HG02623 (cell line): ENCODE measurements at regions not wholly inside any gene's neighbourhood (a gene's known extent, or its start where the extent isn't known, plus 50 kb on each side); places are given as distances from the start of the nearest gene placed in this dataset.
"Not testable (repeated sequence)": the region's sequence is repeated elsewhere in the genome, so short reads cannot be mapped to it uniquely, and the experiment has no call there.

ENCODE experiments used
- ATAC-seq: cut with Tn5 transposase; IDR thresholded peaks from one replicate; pipeline ENCODE4 v1.9.1; 2021; ENCODE audit warnings: moderate library complexity; ENCODE audit not compliant: unreplicated experiment

DNA sequence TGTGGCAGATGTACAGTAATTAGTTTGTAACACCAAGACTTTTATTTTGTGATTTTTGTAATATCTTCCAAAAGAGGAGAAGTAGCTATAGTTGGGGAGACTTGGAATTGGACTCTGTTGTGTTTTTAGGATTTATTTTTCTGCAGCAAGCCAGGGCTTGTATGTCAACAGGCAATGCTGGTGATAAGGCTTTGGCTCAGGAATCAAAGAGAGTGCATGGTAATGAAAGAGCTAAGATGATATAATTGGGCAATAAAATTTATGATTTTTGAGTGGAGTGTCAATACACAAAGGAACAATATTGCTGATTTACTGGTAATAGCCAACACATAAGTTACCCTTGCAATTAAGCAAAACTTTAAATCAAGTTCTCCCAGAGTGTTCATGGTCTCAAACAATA lies 452.9 kb downstream of the TMEM135 start:
- ATAC-seq, result no peak

DNA sequence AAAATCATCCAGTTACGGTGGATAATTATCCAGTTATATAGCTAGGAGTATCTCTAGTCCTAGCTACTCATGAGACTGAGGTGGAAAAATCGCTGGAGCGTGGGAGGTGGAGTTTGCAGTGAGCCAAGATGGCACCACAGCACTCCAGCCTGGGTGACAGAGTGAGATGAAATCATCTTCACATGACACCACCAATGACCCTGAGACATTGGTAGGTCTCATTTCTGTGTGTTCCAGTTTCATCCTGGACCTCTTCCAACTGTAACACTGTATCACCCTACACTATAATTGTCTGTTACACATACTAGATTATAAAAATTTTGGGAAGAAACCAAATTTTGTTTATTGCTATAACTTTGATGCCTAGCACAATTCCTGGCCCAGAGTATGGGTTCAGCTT lies 446.8 kb downstream of the TMEM135 start:
- no peak for ATAC-seq

DNA sequence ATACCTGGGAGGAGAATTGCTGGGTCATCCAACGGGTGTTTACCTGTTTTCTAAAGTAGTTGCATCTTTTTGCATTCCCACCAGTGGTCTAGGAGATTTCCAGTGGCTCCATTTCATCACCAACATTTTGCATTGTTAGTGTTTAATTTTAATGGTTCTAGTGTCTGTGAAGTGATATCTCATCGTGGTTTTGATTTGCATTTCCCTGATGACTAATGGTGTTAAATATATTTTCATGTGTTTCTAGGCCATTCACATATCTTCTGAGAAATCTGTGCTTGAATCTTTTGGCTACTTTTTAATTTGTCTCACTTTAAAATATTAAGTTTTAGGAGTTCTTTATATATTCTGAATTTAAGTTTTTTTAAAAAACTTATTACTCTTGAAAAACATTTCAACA lies 439.6 kb downstream of the TMEM135 start:
- no peak for ATAC-seq

DNA sequence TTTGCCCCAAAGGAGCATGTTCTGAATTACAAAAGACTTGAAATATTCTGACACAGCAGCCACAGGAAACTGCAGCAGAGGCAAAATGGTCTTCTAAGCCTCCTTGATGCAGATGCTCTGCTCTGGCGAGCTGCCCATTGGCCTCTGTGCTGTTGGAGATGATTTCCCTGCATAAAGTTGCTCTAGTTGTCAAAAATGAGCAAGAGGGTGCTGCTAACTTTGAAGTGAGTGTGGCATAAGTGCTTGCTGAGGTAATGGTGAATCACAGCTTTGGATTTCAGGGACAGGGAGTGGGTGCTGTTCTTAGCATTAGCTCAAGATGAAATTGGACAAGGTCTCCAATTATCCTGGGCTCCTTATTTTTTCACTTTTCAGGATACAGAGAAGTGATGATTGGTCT lies 435.4 kb downstream of the TMEM135 start:
- no peak for ATAC-seq

DNA sequence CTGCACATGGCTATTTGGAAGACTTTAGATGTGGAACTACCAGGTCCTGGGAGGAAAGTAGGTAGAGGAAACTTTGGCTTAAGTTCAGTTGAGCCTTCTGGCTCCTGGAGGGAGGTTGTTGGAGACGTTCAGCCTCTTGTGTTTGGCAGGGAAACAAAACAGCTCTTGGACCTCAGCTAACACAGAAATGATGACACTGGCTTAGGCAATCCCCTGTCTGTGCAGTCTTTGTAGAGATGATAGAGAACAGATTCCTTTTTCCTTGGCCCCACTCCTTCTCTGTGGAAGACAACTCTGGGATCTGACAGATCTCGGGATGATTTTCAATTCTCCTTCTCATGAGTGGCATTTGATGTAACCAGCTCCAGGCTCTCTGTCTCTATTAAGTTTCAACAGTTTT lies 428.5 kb downstream of the TMEM135 start:
- ATAC-seq, result no peak

DNA sequence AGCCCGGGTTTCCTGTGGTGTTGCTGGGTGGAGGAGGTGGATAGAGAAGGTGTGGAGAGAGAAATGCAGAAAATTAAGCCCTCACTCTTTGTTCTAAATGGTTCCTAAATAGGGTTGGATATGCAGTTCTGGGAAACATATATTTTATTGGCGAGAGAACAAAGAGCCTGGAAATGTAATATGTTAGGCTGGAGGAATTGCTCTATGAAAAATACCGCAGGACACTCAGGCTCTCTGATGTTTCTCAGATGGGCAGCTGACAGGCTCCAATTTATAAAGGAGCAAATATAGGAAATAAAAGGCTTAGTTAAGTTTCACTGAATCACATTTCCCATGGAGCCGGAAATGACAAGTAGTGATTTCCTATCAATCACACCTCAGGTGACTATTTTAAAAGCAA lies 428.0 kb downstream of the TMEM135 start:
- ATAC-seq, result no peak

DNA sequence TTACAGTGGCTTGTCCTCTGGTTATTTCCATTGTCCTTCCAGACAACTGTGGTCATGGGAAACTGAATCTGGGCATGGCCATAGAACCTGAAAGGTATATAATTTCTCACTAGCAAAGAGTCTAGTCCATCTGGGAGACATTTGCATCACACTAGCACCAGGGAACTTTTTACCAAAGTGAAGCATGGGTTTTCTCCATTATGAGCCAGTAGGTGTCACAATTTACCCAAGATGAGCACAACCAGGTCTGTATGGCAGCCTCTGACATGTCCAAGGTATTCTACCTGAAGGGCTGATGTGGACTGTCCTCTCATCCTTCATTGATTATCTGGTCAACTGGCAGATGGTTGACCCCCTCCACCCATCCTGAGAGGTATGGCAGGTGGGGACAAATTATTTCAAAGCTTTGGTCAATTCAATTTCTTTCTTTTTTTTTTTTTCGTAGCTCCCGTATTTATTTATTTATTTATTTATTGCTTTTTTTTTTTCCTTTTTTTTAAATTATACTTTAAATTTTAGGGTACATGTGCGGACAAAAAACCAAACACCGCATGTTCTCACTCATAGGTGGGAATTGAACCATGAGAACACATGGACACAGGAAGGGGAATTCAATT lies 425.9 kb downstream of the TMEM135 start:
- ATAC-seq, result no peak

DNA sequence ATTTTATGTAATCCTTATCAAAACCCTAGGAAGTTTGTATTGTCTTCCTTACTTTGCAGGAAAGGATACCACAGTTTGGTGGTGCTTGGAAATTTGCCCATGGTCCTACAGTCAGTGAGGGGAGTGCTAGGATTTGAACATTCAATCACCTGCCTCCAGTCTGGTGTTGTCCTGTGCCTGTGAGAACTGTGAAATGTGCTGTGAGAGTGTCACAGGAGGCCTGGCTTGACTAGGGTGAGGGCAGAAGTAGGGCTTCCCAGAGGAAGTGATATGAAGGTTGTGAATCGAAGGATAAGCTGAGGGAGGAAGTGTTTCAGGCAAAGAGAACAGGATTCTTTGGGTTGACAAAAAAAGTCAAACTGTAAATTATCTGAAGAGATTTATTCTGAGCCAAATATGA lies 424.4 kb downstream of the TMEM135 start:
- ATAC-seq, result no peak

DNA sequence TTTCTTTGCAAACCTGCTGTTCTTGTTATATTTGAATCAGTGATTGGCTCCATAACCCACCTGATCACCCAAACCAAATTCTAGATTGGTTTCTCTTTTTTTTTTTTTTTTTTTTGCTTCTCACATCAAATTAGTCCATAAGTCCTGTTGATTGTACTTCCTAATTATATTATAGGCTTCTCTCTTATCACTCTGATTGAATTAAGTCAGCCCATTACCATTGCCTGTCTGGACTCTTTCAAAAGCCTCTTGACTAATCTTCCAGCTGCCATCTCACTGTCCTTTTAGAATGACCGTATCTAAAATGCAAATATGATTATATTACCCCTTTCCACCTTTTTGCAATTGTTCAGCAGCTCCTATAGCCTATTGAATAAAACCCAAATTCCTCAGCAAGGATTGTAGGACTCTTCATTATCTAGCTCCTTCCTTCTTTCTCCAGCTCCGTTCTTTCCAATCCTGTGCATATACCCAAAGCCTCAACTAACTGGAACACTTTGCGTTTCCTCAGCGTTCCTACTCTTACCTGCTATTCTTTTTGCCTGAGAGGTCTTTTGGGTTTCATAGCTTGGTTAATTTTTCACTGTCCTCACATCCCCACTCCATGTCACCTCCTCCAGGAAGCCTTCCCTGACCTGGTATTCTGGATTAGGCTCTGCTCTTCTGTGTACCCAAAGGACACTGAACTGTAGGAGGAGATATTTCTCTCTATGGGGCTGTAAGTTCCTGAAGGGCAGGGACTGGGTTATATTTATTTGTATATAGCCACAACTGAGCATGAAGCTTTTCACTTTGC lies 423.3 kb downstream of the TMEM135 start:
- no peak for ATAC-seq

DNA sequence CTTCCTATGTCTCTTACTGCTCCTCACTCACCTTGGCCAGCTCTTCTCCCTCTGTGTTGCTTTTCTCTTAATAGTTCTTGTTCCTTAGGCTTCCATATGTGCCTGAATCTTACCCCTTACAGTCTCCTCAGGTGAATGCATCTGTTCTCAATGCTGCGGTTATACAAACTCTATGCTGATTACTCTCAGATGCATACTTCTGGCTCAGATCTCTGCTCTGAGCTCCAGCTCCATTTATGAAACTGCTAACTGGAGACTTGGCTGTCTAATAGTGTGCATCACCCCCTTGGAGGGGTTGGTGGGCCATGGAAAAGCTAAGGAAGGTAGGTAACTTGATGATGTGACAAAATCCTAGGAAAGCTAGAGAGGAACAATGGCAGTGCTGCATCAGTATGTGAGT lies 422.5 kb downstream of the TMEM135 start:
- ATAC-seq, result no peak

DNA sequence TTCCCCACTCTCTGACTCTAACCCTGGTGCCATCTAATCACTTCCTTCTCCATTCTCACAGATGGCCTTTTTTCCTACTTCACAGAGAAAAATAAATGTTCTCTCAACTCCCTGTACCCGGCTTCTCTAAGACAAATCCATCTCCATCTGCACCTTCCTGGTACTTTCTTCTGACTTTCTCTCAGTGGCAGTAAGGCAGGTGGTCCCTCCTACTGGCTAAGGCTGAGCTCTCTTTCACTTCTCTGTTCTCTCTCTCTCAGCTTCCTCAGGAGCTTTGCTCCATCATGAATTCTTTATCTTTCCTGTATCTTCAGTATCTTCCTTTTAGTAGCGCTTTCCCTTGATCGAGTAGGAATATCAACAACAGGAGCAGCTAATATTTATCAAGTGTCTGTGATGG lies 421.6 kb downstream of the TMEM135 start:
- ATAC-seq, result no peak

DNA sequence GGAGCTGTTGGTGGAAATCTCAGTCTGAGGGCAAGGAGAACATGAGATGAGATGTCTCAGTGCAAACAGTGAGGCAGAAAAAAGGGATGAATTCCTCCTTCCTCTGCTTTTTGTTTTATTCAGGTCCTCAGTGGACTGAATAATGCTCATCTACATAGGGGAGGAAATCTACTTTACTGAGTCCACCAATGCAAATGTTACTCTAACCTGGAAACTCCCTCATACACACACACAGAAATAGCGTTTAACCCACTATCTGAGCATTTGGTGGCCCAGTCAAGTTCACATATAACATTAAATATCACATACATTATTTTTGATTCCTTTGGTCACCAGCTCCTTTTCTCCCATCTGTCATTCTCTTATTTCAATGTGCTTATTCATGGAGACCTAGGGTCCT lies 418.8 kb downstream of the TMEM135 start:
- no peak for ATAC-seq

DNA sequence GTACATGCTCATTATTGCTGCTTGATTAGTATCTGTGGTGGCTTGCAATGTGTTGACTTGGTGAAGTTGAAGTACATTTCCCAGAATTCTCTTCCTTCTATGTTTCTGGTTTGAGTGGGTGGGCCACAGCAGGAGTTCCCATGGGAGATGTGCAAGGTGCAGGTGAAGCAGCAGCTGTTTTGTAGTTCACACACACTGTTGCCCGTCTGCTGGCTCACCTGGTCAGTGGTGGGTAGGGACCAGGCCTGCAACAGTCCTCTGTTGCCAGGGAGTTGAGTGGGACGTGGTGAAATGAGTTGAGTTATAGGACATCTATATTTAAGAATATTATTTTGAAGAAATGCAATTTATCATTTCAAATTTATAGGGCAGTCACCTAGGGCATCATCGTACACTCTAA lies 417.4 kb downstream of the TMEM135 start:
- no peak for ATAC-seq

DNA sequence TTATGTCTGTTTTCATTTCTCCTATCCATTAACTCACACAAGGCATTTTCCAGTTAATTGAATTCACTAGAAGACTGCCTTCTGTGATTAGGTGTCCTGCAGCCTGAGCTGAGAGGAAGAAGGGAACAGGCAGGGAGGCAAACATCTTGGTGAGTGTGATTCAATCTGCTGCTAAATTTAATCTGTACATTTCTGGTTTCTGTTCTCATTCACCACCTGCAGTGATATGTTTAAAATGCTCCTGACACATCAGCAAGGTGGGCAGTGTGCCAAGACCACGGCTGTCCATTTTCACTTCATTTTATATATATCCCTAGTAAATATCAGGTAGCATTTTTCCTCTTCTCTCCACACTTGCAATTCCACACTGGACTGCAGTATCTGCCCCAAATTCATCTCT lies 416.5 kb downstream of the TMEM135 start:
- ATAC-seq, result no peak

DNA sequence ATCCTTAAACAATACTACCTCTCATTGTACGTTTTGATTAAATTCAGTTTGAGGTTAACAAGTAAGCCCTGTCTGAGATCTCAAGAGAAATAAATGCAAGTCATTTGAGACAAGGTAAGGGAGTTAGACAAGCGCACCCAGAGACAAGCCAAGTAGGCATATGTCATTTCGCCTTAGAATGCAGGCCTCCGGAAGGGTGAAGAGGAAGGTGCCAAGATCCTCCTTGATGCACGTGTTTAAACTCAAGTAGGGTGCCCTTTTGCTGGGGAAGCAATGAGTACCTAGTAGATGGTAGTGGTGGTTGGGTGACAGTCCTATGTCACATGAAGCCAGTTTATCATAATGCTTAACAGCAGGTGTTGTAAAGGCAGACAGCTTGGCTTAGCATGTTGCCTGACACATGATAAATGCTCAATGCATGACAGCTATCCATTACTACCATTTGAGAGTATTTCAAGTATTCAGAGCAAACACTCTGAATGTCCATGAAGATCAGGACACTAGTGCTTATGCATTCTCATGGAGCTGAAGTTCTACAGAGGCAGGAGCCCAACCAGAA lies 415.9 kb downstream of the TMEM135 start:
- ATAC-seq, result no peak

DNA sequence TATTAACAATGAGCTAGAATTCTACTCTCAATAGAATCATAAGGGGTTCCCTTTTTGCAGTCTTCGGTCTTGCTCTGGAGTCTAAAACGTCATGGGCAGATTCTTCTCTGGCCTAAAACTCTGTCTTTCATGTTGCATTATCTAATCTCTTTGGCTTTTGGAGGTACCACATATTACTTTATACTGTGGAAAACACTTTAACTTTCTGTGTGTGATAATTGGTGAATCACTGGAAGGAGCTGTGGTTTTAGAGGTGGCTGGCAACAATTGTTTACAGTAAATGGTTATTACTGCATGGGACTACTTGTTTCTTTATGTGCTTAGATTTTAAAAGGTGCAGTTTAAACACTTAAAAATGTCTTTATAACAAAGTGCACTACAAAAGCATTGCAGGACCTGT lies 414.3 kb downstream of the TMEM135 start:
- ATAC-seq, result not testable (repeated sequence)

DNA sequence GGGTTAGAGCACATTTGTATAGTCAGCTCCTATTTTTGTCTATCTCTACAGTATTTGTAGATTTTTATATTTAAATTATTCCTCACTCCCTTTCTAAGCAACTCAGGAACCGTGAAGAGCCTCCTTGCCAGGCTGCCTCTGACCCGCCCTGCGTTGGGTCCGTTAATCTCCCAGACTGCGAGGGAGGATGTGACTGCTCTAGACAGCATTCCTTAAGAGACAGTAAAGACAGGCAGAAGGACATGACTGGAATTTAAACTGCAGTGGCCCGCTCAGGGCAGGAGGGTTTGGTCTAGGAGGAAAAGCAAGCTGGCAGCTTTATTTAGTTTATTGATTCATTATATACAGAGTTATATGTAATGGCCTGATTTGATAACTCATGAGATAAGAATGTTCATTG lies 413.7 kb downstream of the TMEM135 start:
- no peak for ATAC-seq

DNA sequence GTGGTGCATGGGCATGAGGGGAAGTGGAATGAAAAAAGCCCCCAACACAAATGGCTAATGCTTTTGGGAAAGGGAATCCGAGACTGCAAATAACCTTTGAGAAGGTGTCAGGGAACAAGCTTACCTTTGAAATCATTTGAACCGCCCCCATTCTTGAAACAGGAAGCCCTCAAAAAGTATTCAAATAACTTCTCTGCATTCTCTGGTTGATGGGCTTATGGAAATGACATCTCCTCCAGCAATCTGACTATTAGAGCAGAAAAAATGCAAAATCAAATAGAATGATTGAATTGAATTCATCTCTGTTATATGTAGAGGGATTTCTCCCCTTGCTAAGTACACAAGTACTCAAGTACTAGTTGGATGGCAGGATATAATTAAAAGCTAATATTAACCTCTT lies 409.9 kb downstream of the TMEM135 start:
- no peak for ATAC-seq

DNA sequence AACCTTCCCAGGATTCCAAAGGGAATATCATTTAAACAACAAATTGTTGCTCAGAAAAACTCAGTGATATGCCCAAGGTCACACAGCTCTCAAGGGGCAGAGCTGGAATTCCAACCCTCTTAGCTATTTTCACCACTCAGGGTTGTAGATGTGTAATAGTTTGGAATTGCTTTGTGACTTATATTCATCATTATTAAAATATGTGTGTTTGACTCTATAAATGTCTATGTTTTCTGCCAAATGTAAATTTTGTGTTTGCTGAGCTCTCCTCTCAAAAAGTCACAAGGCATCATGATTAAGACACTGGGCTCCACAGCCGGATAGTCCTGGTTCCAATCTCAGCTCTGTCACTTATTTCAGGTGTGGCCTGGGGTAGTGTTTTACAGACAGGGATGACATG lies 407.3 kb downstream of the TMEM135 start:
- ATAC-seq, result no peak

DNA sequence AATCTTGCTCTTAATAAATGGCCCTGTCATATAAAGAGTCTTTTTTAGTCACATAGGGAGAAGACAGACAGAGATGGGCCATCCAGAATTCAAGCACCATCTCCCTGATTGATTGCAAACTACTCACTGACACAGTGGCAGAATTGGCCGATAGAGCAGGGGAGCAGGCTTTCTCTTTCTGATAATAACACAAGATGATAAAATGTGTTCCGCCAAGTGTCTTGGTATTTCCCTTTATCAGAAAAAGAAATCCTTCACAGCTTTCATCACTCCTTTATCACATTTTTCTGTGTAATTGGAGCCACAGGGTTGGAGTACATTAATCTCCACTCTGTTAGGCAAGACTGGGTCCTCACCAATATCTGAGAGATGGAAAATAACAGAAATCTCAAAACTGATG lies 406.0 kb downstream of the TMEM135 start:
- no peak for ATAC-seq

DNA sequence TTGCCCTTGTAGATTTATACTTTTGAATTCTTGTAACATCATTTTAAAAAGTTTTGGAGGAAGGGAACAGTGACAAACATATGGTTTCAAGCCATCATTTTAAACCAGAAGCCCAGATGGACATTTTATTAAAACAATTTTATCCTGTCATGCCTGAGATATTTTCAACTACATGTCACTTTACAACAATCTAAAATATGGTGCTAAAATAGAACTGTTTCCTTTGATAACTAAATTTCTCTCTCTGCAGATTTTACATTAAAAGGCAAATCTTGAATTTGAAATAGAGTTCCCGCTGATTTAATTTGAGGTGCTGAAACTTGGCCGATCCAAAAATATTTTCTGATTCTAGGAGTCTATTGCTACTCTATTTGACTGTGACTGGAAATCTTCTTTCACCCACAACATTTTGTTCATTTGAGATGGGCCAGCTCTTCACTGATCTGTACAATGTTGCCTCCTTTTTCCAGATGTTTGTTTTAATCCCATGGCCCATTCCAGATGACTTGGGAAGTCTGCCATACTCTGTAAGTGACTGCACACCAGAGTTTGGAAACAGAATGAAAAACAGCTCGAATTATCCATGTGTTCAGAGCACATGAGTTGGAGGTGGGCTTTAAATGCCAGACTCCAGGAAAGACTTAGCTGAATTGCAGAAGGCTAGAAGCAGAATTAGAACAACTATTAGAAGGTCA lies 402.5 kb downstream of the TMEM135 start:
- no peak for ATAC-seq

DNA sequence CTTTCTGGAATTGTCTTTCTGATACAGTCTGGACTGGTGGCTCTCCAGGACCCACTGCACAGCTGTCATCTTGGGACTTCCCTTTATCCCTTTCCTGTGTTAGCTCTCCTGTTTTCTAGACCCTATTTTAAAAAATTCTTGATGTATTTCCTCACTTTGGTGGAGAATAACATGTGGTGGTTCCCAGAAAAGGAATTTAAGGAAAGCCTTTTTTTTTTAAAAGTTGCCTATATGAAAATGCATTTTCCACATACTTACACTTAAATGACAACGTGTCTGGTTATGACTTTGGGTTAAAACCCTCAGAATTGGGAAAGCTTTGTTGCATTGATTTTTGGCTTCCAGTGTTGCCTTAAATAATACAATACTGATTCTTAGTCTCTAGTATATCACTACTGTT lies 400.7 kb downstream of the TMEM135 start:
- ATAC-seq, result no peak
